Body of pancreas (tissue), 4 donors: ENCODE measurements at regions not wholly inside any gene's neighbourhood (a gene's known extent, or its start where the extent isn't known, plus 50 kb on each side); places are given as distances from the start of the nearest gene placed in this dataset.

Source experiments
- ATAC-seq: fragments of 150-250 bp; one replicate; pipeline ENCODE4 v1.9.1; 2016
- DNase-seq, 4 donors: peaks; one replicate each; pipeline ENCODE4 v3.0.0-alpha.2; 2019
- H3K27ac ChIP-seq, 4 donors: fragments of 200-600 bp; sonication (generic); 1 replicate in 3 of 4; 2 replicates in 1 of 4; pipeline versions ENCODE4 v1.5.1 to v1.6.1; 2016 to 2019; ENCODE audit warnings: mild to moderate bottlenecking in 1 of 4, mixed read lengths in 1 of 4, moderate library complexity in 1 of 4
- H3K27me3 ChIP-seq, 2 donors: fragments of 200-600 bp; sonication (generic); one replicate each; pipeline ENCODE4 v1.6.0; 2016; ENCODE audit warnings: mild to moderate bottlenecking in 1 of 2
- H3K36me3 ChIP-seq, 2 donors: fragments of 200-600 bp; sonication (generic); replicated peaks in 1 of 2; 2 replicates each; pipeline ENCODE4 v1.5.1; 2016; ENCODE audit warnings: low read depth in 2 of 2; ENCODE audit not compliant: insufficient read depth in 1 of 2
- H3K4me1 ChIP-seq: fragments of 200-600 bp; sonication (generic); one replicate; pipeline ENCODE4 v1.6.0; 2016
- H3K4me3 ChIP-seq, 2 donors: fragments of 200-600 bp; sonication (generic); 1 replicate in 1 of 2; 2 replicates in 1 of 2; pipeline ENCODE4 v1.5.1; 2016 to 2019
- H3K9me3 ChIP-seq, 3 donors: fragments of 200-600 bp; sonication (generic); 1 replicate in 2 of 3; 2 replicates in 1 of 3; pipeline ENCODE4 v1.5.1; 2016
- CTCF ChIP-seq, 7 experiments: fragments of 450-650 bp in 4 of 7; fragments of 200-600 bp in 3 of 7; sonication (generic) in 3 of 7; IDR thresholded peaks; one replicate each; pipeline ENCODE4 v1.5.1; 2016 to 2019; ENCODE audit warnings: antibody characterized with exemption in 7 of 7
- POLR2A ChIP-seq, 3 donors: fragments of 450-650 bp; IDR thresholded peaks; one replicate each; pipeline ENCODE4 v1.6.1; 2016; ENCODE audit warnings: antibody characterized with exemption in 3 of 3, mild to moderate bottlenecking in 2 of 3
- WGBS, 2 donors: methylation state at CpG; one replicate each; pipeline ENCODE4 v1.1.5; 2017; 5-methylcytosine and 5-hydroxymethylcytosine counted together
- intact Hi-C: fragments of 100-400 bp; cut with DNase I; formaldehyde crosslinking; loops from one replicate; pipeline ENCODE4 v1.15.1; 2023

GRCh38 chr18:76619621-76620315 lies 124.7 kb upstream of the ZNF516 start:
- 56 to 61% methylated on average over 20 to 27 of the region's 27 CpGs for WGBS, 2 donors
- Histone ChIP-seq H3K4me1 (peaks cover 33% of the 10 kb centered on the region), H3K27me3 (no peaks in the 10 kb centered on the region), H3K27ac (peak overlapping the region; percentile 27 to 67 (median 64)), H3K9me3 (no peaks in the 10 kb centered on the region), H3K36me3 (no peaks in the 10 kb centered on the region), H3K4me3 (no peak overlapping the region)
- intact Hi-C loops: no loop called here
- ATAC-seq (peak; percentile 36), DNase-seq (peak; percentile 22 to 59 (median 37))
- TF ChIP-seq POLR2A (IDR thresholded peaks at IDR 0.05) (no peak), CTCF (IDR thresholded peaks at IDR 0.05) (no peak)

GRCh38 chr18:76619261-76619620 lies 124.2 kb upstream of the ZNF516 start:
- no peak overlapping the region for H3K4me3 ChIP-seq
- ATAC-seq (peak; percentile 78), DNase-seq (peak; percentile 62 to 84 (median 78))
- no peaks in the 10 kb centered on the region for H3K27me3 ChIP-seq
- intact Hi-C loops: no loop called here
- peak overlapping the region; percentile 27 to 67 (median 64) for H3K27ac ChIP-seq
- TF ChIP-seq POLR2A (IDR thresholded peaks at IDR 0.05) (peak in 1 of 3 donors; percentile 28), CTCF (IDR thresholded peaks at IDR 0.05) (no peak)
- H3K9me3 ChIP-seq: no peaks in the 10 kb centered on the region
- H3K36me3 ChIP-seq: no peaks in the 10 kb centered on the region
- H3K4me1 ChIP-seq: peaks cover 33% of the 10 kb centered on the region
- WGBS, 2 donors: 12 to 16% methylated on average over 10 to 11 of the region's 11 CpGs

- Histone ChIP-seq H3K9me3 (no peaks in the 10 kb centered on the region), H3K36me3 (no peaks in the 10 kb centered on the region), H3K4me3 (no peak overlapping the region), H3K27ac (peak overlapping the region in 2 of 4 donors; percentile 60 to 67), H3K27me3 (no peaks in the 10 kb centered on the region), H3K4me1 (peaks cover 33% of the 10 kb centered on the region)
- WGBS, 2 donors: 70 to 89% methylated on average over 2 of the region's 2 CpGs
- TF ChIP-seq CTCF (IDR thresholded peaks at IDR 0.05): no peak
- TF ChIP-seq POLR2A (IDR thresholded peaks at IDR 0.05): no peak
- intact Hi-C loops: no loop called here
- DNase-seq: no peak
- ATAC-seq: no peak
These were observed 123.7 kb upstream of the ZNF516 start for GRCh38 chr18:76618721-76619120.

GRCh38 chr18:76616373-76616772 lies 121.3 kb upstream of the ZNF516 start:
- WGBS, 2 donors: 90 to 94% methylated on average over 7 of the region's 7 CpGs
- no peaks in the 10 kb centered on the region for H3K27me3 ChIP-seq
- no peaks in the 10 kb centered on the region for H3K36me3 ChIP-seq
- TF ChIP-seq CTCF (IDR thresholded peaks at IDR 0.05): no peak
- TF ChIP-seq POLR2A (IDR thresholded peaks at IDR 0.05): no peak
- no peaks in the 10 kb centered on the region for H3K9me3 ChIP-seq
- H3K4me1 ChIP-seq: peaks cover 23% of the 10 kb centered on the region
- DNase-seq (no peak), ATAC-seq (no peak)
- H3K4me3 ChIP-seq: no peak overlapping the region
- intact Hi-C loops: no loop called here
- H3K27ac ChIP-seq: no peak overlapping the region
